K562 (cell line): ENCODE measurements at regions not wholly inside any gene's neighbourhood (a gene's known extent, or its start where the extent isn't known, plus 50 kb on each side); places are given as distances from the start of the nearest gene placed in this dataset.

ENCODE experiments used
- ATAC-seq: fragments of 200-7000 bp; cut with Tn5 transposase; 3 replicates; pipeline ENCODE4 v1.9.1; 2020; ENCODE audit warnings: moderate library complexity
- BruUV-seq: library from RNA; stranded (reverse); fragments of 400-500 nt; replicated peaks from 2 replicates; lab custom pipeline; 2021; lab: Mats Ljungman, UMichigan
- CTCF ChIA-PET: fragments of 300-600 bp; formaldehyde crosslinking; extraction: SDS; loops from one replicate; lab custom pipeline; 2021; ENCODE audit warnings: low intra/inter-chr PET ratio; lab: Yijun Ruan, JAX
- POLR2A ChIA-PET: fragments of 300-600, 350-650 bp; sonication (Branson Sonifier 250); formaldehyde crosslinking; extraction: SDS; loops from one replicate; lab custom pipeline; 2021; ENCODE audit warnings: antibody characterized with exemption, inconsistent platforms; lab: Yijun Ruan, JAX
- DNase-seq, 4 experiments: peaks; one replicate each; pipeline versions ENCODE4 v3.0.0 to v3.0.0-alpha.2; 2011 to 2018; ENCODE audit warnings: low spot score in 3 of 4, mixed read lengths in 3 of 4; ENCODE audit errors: extremely low read depth in 1 of 4
- FAIRE-seq: peaks from 2 replicates; lab custom pipeline; 2011; peaks lifted over from hg19 to GRCh38; lab: Jason Lieb, UNC
- H2AFZ ChIP-seq: 2 replicates; pipeline ENCODE4 v1.6.0; 2011; ENCODE audit warnings: low read depth, low read length, control low read depth, inconsistent platforms
- H3K27ac ChIP-seq: fragments of 200-600 bp; 3 replicates; pipeline ENCODE4 v1.8.0; 2011; ENCODE audit warnings: low read depth, mild to moderate bottlenecking, control low read depth, inconsistent platforms, low read length, moderate library complexity, mixed read lengths; ENCODE audit errors: extremely low read depth
- H3K27me3 ChIP-seq, 2 experiments: fragments of 300-600 bp in 1 of 2; 2 replicates in 1 of 2; 3 replicates in 1 of 2; pipeline versions ENCODE4 v1.6.0 to v1.8.0; 2011; ENCODE audit warnings: inconsistent platforms in 2 of 2, low read length in 2 of 2, mild to moderate bottlenecking in 1 of 2, mixed read lengths in 1 of 2, moderate library complexity in 1 of 2; ENCODE audit not compliant: control insufficient read depth in 2 of 2, insufficient read depth in 2 of 2
- H3K36me3 ChIP-seq: fragments of 300-600 bp; 3 replicates; pipeline ENCODE4 v1.8.0; 2011; ENCODE audit warnings: mild to moderate bottlenecking, low read length, inconsistent platforms; ENCODE audit not compliant: control insufficient read depth, insufficient read depth
- H3K4me1 ChIP-seq, 2 experiments: fragments of 200-600 bp in 1 of 2; replicated peaks in 1 of 2; 2 replicates in 1 of 2; 3 replicates in 1 of 2; pipeline versions ENCODE4 v1.5.1 to v1.8.0; 2011; ENCODE audit warnings: inconsistent platforms in 2 of 2, low read length in 2 of 2, mild to moderate bottlenecking in 1 of 2, mixed read lengths in 1 of 2, moderate library complexity in 1 of 2; ENCODE audit not compliant: control insufficient read depth in 2 of 2, insufficient read depth in 2 of 2
- H3K4me2 ChIP-seq: 2 replicates; pipeline ENCODE4 v1.6.1; 2011; ENCODE audit warnings: low read length, control low read depth, inconsistent platforms, mixed read lengths; ENCODE audit not compliant: insufficient read depth
- H3K4me3 ChIP-seq: fragments of 200-600 bp; sonication (generic), shearing (Covaris generic); 2 replicates; pipeline ENCODE4 v1.5.1; 2016; ENCODE audit warnings: control low read depth, inconsistent platforms
- H3K79me2 ChIP-seq: fragments of 200-600 bp; 3 replicates; pipeline ENCODE4 v1.8.0; 2011; ENCODE audit warnings: low read length, inconsistent platforms; ENCODE audit not compliant: control insufficient read depth, insufficient read depth
- H3K9ac ChIP-seq, 2 experiments: 2 replicates each; pipeline versions ENCODE4 v1.6.0 to v1.6.1; 2011; ENCODE audit warnings: low read depth in 2 of 2, low read length in 2 of 2, control low read depth in 1 of 2, inconsistent platforms in 1 of 2, mild to moderate bottlenecking in 1 of 2, mixed read lengths in 1 of 2; ENCODE audit not compliant: insufficient read depth in 1 of 2
- H3K9me1 ChIP-seq: one replicate; pipeline ENCODE4 v1.6.0; 2011; ENCODE audit warnings: inconsistent platforms, mild to moderate bottlenecking, low read length, moderate library complexity; ENCODE audit not compliant: control insufficient read depth, insufficient read depth
- H3K9me3 ChIP-seq: replicated peaks from 2 replicates; pipeline ENCODE4 v1.5.1; 2011; ENCODE audit warnings: low read depth, low read length, inconsistent platforms; ENCODE audit not compliant: control insufficient read depth, insufficient read depth
- H4K20me1 ChIP-seq: replicated peaks from 2 replicates; pipeline ENCODE4 v1.6.1; 2011; ENCODE audit warnings: low read length, inconsistent platforms, mixed read lengths; ENCODE audit not compliant: control insufficient read depth, insufficient read depth
- BCOR ChIP-seq: fragments of 450-650 bp; IDR thresholded peaks from 2 replicates; pipeline ENCODE4 v1.6.1; 2016
- CEBPB ChIP-seq: fragments of 450-650 bp; IDR thresholded peaks from 2 replicates; pipeline ENCODE4 v1.6.1; 2016; ENCODE audit warnings: missing genetic modification characterization, missing compliant biosample characterization
- DIDO1 ChIP-seq: fragments of 450-650 bp; IDR thresholded peaks from 2 replicates; pipeline ENCODE4 v1.6.1; 2016; ENCODE audit warnings: low read depth, missing biosample characterization, missing genetic modification characterization
- ESRRA ChIP-seq: fragments of 450-650 bp; IDR thresholded peaks from 2 replicates; pipeline ENCODE4 v1.6.1; 2014; ENCODE audit warnings: low read depth, mild to moderate bottlenecking, moderate library complexity, borderline replicate concordance
- FOXO4 ChIP-seq: fragments of 450-650 bp; formaldehyde crosslinking; IDR thresholded peaks from 2 replicates; pipeline ENCODE4 v1.4.0; 2020; ENCODE audit warnings: mild to moderate bottlenecking, moderate library complexity
- HDGF ChIP-seq: fragments of 450-650 bp; IDR thresholded peaks from 2 replicates; pipeline ENCODE4 v1.6.1; 2016
- HMG20B ChIP-seq: fragments of 250-450 bp; sonication (Bioruptor Pico); IDR thresholded peaks from 2 replicates; pipeline ENCODE4 v1.5.0; 2021; ENCODE audit warnings: mild to moderate bottlenecking
- ILF3 ChIP-seq: fragments of 450-650 bp; IDR thresholded peaks from 2 replicates; pipeline ENCODE4 v1.6.1; 2018; ENCODE audit warnings: antibody characterized with exemption, mild to moderate bottlenecking, moderate library complexity, borderline replicate concordance
- MBD1 ChIP-seq: fragments of 250-450 bp; sonication (Bioruptor Pico); IDR thresholded peaks from 2 replicates; pipeline ENCODE4 v1.8.0; 2022; ENCODE audit warnings: inconsistent platforms
- NFATC3 ChIP-seq: fragments of 450-650 bp; IDR thresholded peaks from 2 replicates; pipeline ENCODE4 v1.6.1; 2017; ENCODE audit warnings: mild to moderate bottlenecking
- NFE2L1 ChIP-seq: fragments of 450-650 bp; IDR thresholded peaks from 2 replicates; pipeline ENCODE4 v1.6.1; 2016; ENCODE audit warnings: missing genetic modification characterization, low read depth, mild to moderate bottlenecking, missing compliant biosample characterization, moderate library complexity, borderline replicate concordance
- POLR2B ChIP-seq: fragments of 450-650 bp; IDR thresholded peaks from 2 replicates; pipeline ENCODE4 v1.6.1; 2018; ENCODE audit warnings: low read depth; ENCODE audit not compliant: partially characterized antibody
- SAFB ChIP-seq: fragments of 200-400 bp; formaldehyde crosslinking; IDR thresholded peaks from 2 replicates; pipeline ENCODE4 v1.6.1; 2017; ENCODE audit warnings: low read depth, low read length, borderline replicate concordance
- SP1 ChIP-seq: sonication (generic); formaldehyde crosslinking; IDR thresholded peaks from 2 replicates; pipeline ENCODE4 v1.8.1; 2022; ENCODE audit warnings: mild to moderate bottlenecking, missing genetic modification reagents
- SP2 ChIP-seq: IDR thresholded peaks from 2 replicates; pipeline ENCODE4 v1.6.1; 2011; ENCODE audit warnings: mild to moderate bottlenecking, low read depth, low read length, moderate library complexity; ENCODE audit not compliant: poor library complexity, severe bottlenecking; ENCODE audit errors: extremely low read depth
- SRF ChIP-seq, 2 experiments: fragments of 250-450, 450-650 bp in 1 of 2; sonication (Bioruptor Pico) in 1 of 2; sonication (generic) in 1 of 2; formaldehyde crosslinking; IDR thresholded peaks; 2 replicates each; pipeline versions ENCODE4 v1.5.0 to v1.5.1; 2020 to 2022; ENCODE audit warnings: mild to moderate bottlenecking in 1 of 2, missing genetic modification reagents in 1 of 2
- SUPT5H ChIP-seq: fragments of 450-650 bp; IDR thresholded peaks from 2 replicates; pipeline ENCODE4 v1.6.1; 2016
- ZBTB1 ChIP-seq: sonication (generic); formaldehyde crosslinking; IDR thresholded peaks from 2 replicates; pipeline ENCODE4 v1.8.1; 2023; ENCODE audit warnings: missing genetic modification reagents, low read depth, mild to moderate bottlenecking, borderline replicate concordance
- ZBTB33 ChIP-seq: sonication (generic); formaldehyde crosslinking; IDR thresholded peaks from 2 replicates; pipeline ENCODE4 v1.8.1; 2023; ENCODE audit warnings: mild to moderate bottlenecking, missing genetic modification reagents
- ZNF830 ChIP-seq: fragments of 250-450 bp; sonication (Bioruptor Pico); IDR thresholded peaks from 2 replicates; pipeline ENCODE4 v1.5.0; 2021; ENCODE audit warnings: mild to moderate bottlenecking
- WGBS: fragments of 100-300 bp; shearing (Covaris generic); methylation state at CpG from one replicate; pipeline ENCODE4 v1.1.6; 2016; ENCODE audit warnings: low coverage, mixed read lengths; ENCODE audit not compliant: insufficient coverage; ENCODE audit errors: missing lambda C conversion rate; 5-methylcytosine and 5-hydroxymethylcytosine counted together
- in situ Hi-C: fragments of 300-500 bp; cut with MboI; formaldehyde crosslinking; loops from 4 replicates; pipeline ENCODE4 v1.15.0; 2018; ENCODE audit warnings: inconsistent platforms, mixed read lengths
- intact Hi-C: fragments of 100-400 bp; cut with micrococcal nuclease; formaldehyde crosslinking; loops from 2 replicates; pipeline ENCODE4 v1.14.2; 2022

- no peak for TF ChIP-seq SP1 (CRISPR knock-in tag)
- no peak for TF ChIP-seq CEBPB (tag)
- TF ChIP-seq HMG20B (CRISPR knock-in tag): no peak
- TF ChIP-seq ESRRA: no peak
- TF ChIP-seq SRF (CRISPR knock-in tag; IDR thresholded peaks at IDR 0.05): no peak
- no peak for TF ChIP-seq ZNF830
- TF ChIP-seq POLR2B: no peak
- TF ChIP-seq NFATC3: no peak
- no peak for TF ChIP-seq ILF3
- TF ChIP-seq NFE2L1 (tag): no peak
- no peak for TF ChIP-seq SP2
- no peak for TF ChIP-seq DIDO1 (tag)
- TF ChIP-seq MBD1 (CRISPR knock-in tag): no peak
- no peak for TF ChIP-seq SUPT5H
- no peak for TF ChIP-seq BCOR
- no peak for TF ChIP-seq FOXO4 (CRISPR knock-in tag)
- TF ChIP-seq ZBTB1 (CRISPR knock-in tag): no peak
- TF ChIP-seq HDGF: no peak
- no peak for TF ChIP-seq ZBTB33 (CRISPR knock-in tag)
- TF ChIP-seq SAFB: no peak
- Histone ChIP-seq H3K79me2 (no peaks in the 10 kb centered on the region), H3K9me1 (no peaks in the 10 kb centered on the region), H3K36me3 (no peaks in the 10 kb centered on the region), H4K20me1 (no peaks in the 10 kb centered on the region), H3K9me3 (no peaks in the 10 kb centered on the region), H3K27ac (no peak overlapping the region), H3K9ac (no peak overlapping the region), H3K4me3 (no peak overlapping the region), H3K27me3 (no peaks in the 10 kb centered on the region), H3K4me1 (no peaks in the 10 kb centered on the region), H3K4me2 (no peak overlapping the region), H2AFZ (no peak overlapping the region)
- intact Hi-C loops (no loop called here), in situ Hi-C loops (no loop called here)
- DNase-seq: no peak
- FAIRE-seq: no peak
- BruUV-seq: no TSS peak
- ATAC-seq: no peak
- POLR2A ChIA-PET: no interaction called here
- 0% methylated on average over 1 of the region's 1 CpG for WGBS
- CTCF ChIA-PET: no interaction called here
Measured at GRCh38 chr1:60696512-60696911, 385.8 kb upstream of the NFIA start.
